ENCODE measurements at regions not wholly inside any gene's neighbourhood (a gene's known extent, or its start where the extent isn't known, plus 50 kb on each side); places are given as distances from the start of the nearest gene placed in this dataset.
A peak's percentile ranks its signal among the peaks of the same experiment; 100 is the strongest.
"Not testable (repeated sequence)": the region's sequence is repeated elsewhere in the genome, so short reads cannot be mapped to it uniquely, and the experiment has no call there.

GRCh38 chr9:31715250-31715649, 669.2 kb upstream of the ACO1 start:
- peak; percentile 44 for DNase-seq

GRCh38 chr9:31719262-31719661, 665.2 kb upstream of the ACO1 start:
- DNase-seq, result no peak

- peak; percentile 36 for DNase-seq
These were observed 654.0 kb upstream of the ACO1 start for GRCh38 chr9:31730398-31730797.

DNA sequence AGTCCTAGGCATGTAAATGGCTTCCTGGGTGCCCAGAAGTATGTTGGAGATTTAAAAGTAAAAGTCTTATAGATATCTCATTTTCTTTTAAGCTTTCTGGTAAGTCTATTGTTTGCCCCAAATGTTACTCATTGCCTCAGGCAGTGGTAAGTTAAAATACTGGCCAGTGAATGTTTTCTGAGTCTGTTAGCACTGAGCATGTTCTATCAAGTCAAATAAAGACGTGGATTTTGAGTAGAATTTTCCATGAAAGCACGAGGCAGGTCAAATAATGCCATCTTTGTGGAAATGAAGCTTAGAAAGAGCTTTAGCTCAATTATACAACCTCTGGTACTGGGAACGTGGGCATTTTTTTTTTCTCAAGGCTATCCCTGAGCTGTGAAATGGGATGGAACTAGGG, 651.3 kb upstream of the ACO1 start:
- DNase-seq, result no peak

- no peak for DNase-seq
These were observed 647.8 kb upstream of the ACO1 start for GRCh38 chr9:31736581-31737179.

- DNase-seq, result no peak
These were observed 643.7 kb upstream of the ACO1 start for GRCh38 chr9:31740705-31741104.

- no peak for DNase-seq
These were observed 639.9 kb upstream of the ACO1 start for GRCh38 chr9:31744589-31744988.

GRCh38 chr9:31745468-31745867, 639.0 kb upstream of the ACO1 start:
- DNase-seq, result no peak

- DNase-seq, result no peak
These were observed 638.6 kb upstream of the ACO1 start for GRCh38 chr9:31745886-31746285.

- no peak for DNase-seq
These were observed 630.7 kb upstream of the ACO1 start for GRCh38 chr9:31753756-31754155.

DNA sequence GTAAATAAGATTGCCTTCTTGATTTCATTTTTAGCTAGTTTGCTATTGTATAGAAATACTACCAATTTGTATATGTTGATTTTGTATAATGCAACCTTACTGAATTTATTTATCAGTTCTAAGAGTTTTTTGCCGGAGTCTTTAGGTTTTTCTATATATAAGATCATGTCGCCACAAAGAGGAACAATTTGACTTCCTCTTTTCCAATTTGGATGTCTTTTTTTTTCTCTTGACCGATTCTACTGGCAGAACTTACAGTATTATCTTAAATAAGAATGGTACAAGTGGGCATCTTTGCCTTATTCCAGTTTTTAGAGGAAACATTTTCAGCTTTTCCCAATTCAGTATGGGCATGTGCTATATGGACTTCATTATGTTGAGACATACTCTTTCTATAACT, 624.7 kb upstream of the ACO1 start:
- no peak for DNase-seq

- DNase-seq, result not testable (repeated sequence)
These were observed 610.4 kb upstream of the ACO1 start for GRCh38 chr9:31774021-31774420.

DNA sequence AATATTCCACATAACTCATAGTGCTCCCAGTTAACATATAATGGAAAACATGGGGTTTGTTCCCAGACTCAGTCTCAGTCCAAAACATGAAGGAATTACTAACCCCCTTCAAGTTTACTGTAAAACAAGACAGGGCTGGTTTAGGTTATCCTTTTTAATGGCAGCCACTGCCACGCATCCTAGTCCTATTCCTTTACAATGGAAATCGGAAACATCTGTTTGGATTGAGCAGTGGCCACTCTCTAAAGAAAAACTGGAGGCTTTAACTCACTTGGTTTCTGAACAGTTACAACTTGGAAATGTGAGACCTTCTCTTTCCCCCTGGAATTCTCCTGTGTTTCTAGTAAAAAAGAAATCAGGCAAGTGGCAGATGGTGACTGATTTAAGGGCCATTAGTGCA, 609.9 kb upstream of the ACO1 start:
- peak; percentile 90 for DNase-seq

- peak; percentile 27 for DNase-seq
These were observed 608.0 kb upstream of the ACO1 start for GRCh38 chr9:31776471-31776870.

DNA sequence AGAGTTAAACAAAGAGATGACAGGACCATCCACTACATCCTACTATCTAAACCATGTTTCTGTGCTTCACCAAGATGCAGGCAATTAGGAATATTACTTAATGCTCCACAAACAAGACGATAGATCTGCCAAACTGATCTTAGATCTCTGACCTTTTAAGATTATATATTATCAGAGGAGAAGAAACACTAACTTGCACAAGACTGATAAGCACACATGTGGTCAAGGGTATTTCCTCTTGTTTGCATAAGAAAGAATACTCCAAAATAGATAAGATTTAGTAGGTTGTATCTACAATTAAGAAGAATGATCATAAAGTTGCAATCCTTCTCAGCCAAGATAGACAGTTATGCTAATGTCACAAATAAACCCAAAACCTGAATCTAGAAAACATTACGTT, 601.0 kb upstream of the ACO1 start:
- DNase-seq, result no peak

GRCh38 chr9:31790720-31791119, 593.7 kb upstream of the ACO1 start:
- no peak for DNase-seq

- peak; percentile 80 for DNase-seq
These were observed 584.4 kb upstream of the ACO1 start for GRCh38 chr9:31799953-31800609.

- DNase-seq, result no peak
These were observed 576.7 kb upstream of the ACO1 start for GRCh38 chr9:31807574-31808256.

DNA sequence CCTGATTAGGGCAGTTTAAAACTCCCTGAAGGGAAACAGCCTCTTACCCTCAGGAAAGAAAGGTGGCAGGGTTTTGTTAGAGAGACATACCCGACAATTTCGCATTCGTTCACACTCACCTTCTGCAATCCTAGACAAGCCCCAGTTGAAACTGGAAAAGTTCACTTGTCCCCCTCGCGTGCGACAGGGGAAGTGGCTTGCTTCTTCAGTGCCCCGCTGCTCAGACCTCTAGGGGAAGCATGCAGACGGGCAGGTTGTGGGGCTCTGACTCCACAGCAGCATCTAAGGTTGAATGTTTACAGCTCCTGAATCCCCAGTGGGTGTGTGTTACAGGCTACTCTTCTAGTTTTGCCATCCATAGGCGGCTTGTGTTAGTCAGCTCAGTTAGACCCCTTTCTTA, 575.7 kb upstream of the ACO1 start:
- no peak for DNase-seq

- DNase-seq, result no peak
These were observed 564.0 kb upstream of the ACO1 start for GRCh38 chr9:31820426-31820825.

GRCh38 chr9:31821583-31821982, 562.9 kb upstream of the ACO1 start:
- no peak for DNase-seq

- DNase-seq, result no peak
These were observed 561.1 kb upstream of the ACO1 start for GRCh38 chr9:31823365-31823764.

DNA sequence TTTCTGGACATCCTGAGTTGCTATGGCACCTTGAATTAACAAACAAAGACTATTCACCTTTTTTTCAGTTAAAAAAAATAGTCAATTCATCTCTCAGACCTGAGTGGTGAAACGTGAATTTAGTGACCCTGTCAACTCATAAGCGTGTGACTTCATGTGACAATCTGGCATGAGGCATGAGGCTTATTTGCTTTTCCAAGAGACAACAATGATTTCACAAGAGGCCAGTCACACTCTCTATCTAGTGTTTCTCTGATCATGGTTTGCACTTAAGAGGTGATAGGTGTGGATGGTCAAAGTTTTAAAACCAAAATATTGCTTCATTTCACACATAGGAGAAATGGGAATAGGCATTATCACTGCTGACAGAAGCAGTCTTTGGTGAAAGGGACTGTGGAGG, 559.6 kb upstream of the ACO1 start:
- DNase-seq, result no peak

GRCh38 chr9:31837211-31837610, 547.2 kb upstream of the ACO1 start:
- DNase-seq, result peak; percentile 34

GRCh38 chr9:31839273-31839672, 545.2 kb upstream of the ACO1 start:
- DNase-seq, result no peak
